ENCODE measurements at regions not wholly inside any gene's neighbourhood (a gene's known extent, or its start where the extent isn't known, plus 50 kb on each side); places are given as distances from the start of the nearest gene placed in this dataset.

- no peak overlapping the region for H3K9ac ChIP-seq
- no peak overlapping the region for H3K4me2 ChIP-seq
- no peaks in the 10 kb centered on the region for H3K79me2 ChIP-seq (ENCODE audit: insufficient read depth, low read depth)
- no peak overlapping the region for H2AFZ ChIP-seq (ENCODE audit: low read depth)
- H3K27me3 ChIP-seq (ENCODE audit: insufficient read depth, low read depth) = no peaks in the 10 kb centered on the region
- no peak overlapping the region for H3K27ac ChIP-seq
- H3K36me3 ChIP-seq (ENCODE audit: insufficient read depth) = no peaks in the 10 kb centered on the region
- H4K20me1 ChIP-seq (ENCODE audit: insufficient read depth) = no peaks in the 10 kb centered on the region
- no peak overlapping the region for H3K4me3 ChIP-seq (IDR thresholded peaks at IDR 0.05; ENCODE audit: insufficient read depth, low read depth, low read length)
- peaks cover 21% of the 10 kb centered on the region for H3K4me1 ChIP-seq (ENCODE audit: low read depth, poor library complexity, severe bottlenecking)
- TF ChIP-seq, protein P1, sequence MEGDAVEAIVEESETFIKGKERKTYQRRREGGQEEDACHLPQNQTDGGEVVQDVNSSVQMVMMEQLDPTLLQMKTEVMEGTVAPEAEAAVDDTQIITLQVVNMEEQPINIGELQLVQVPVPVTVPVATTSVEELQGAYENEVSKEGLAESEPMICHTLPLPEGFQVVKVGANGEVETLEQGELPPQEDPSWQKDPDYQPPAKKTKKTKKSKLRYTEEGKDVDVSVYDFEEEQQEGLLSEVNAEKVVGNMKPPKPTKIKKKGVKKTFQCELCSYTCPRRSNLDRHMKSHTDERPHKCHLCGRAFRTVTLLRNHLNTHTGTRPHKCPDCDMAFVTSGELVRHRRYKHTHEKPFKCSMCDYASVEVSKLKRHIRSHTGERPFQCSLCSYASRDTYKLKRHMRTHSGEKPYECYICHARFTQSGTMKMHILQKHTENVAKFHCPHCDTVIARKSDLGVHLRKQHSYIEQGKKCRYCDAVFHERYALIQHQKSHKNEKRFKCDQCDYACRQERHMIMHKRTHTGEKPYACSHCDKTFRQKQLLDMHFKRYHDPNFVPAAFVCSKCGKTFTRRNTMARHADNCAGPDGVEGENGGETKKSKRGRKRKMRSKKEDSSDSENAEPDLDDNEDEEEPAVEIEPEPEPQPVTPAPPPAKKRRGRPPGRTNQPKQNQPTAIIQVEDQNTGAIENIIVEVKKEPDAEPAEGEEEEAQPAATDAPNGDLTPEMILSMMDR (conservative IDR thresholded peaks at IDR 0.05; ENCODE audit: low read depth, low read length) = no peak
Observed at GRCh38 chr4:180808862-180809261, 1434.3 kb upstream of the TENM3 start.

DNA sequence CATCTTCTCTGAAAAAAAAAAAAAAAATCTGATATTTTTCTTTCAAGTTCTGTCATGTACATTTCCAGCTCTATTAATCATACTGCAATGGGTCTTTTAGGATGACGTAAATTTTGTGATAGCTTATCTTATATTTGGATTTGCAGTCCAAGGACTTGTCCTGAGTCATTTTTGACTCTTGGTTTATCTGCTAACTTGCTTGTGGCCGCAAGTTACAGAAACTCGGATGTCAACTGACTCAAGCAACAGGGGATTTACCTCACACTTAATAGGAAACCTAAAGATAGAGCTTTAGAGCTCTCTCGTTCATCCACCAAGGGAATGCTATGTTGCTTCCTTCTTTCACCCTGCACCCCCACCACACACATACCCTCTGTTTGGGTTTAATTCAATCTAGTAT, 1433.8 kb upstream of the TENM3 start:
- no peak overlapping the region for H2AFZ ChIP-seq (ENCODE audit: low read depth)
- no peaks in the 10 kb centered on the region for H3K79me2 ChIP-seq (ENCODE audit: insufficient read depth, low read depth)
- H3K27me3 ChIP-seq (ENCODE audit: insufficient read depth, low read depth) = no peaks in the 10 kb centered on the region
- no peaks in the 10 kb centered on the region for H4K20me1 ChIP-seq (ENCODE audit: insufficient read depth)
- H3K36me3 ChIP-seq (ENCODE audit: insufficient read depth) = no peaks in the 10 kb centered on the region
- TF ChIP-seq, protein P1 (conservative IDR thresholded peaks at IDR 0.05; ENCODE audit: low read depth, low read length) = no peak
- H3K9ac ChIP-seq = no peak overlapping the region
- no peak overlapping the region for H3K4me2 ChIP-seq
- no peak overlapping the region for H3K4me3 ChIP-seq (IDR thresholded peaks at IDR 0.05; ENCODE audit: insufficient read depth, low read depth, low read length)
- peaks cover 21% of the 10 kb centered on the region for H3K4me1 ChIP-seq (ENCODE audit: low read depth, poor library complexity, severe bottlenecking)
- H3K27ac ChIP-seq = no peak overlapping the region

DNA sequence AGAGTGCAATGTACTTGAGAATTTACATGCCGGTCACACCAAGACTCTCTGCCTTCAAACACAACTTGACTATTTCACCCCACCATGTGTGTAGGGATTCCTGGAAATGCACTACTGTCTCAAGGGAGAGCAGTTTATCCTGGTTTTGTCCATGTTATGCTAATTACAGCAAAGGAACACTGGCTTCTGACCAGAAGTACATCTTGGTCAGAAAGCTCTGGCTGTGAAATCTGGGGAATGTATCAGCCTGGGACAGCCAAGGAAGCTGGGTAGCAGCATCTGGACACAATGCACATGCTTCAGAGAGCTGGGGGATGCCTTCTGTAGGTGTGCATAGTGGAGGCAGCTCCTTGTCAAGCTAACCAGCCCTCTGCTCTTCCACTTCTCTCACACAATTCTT, 1432.6 kb upstream of the TENM3 start:
- TF ChIP-seq, protein P1 (conservative IDR thresholded peaks at IDR 0.05; ENCODE audit: low read depth, low read length) = no peak

GRCh38 chr4:180811556-180811955, 1431.6 kb upstream of the TENM3 start:
- Histone ChIP-seq H3K36me3 (ENCODE audit: insufficient read depth) (no peaks in the 10 kb centered on the region), H3K27me3 (ENCODE audit: insufficient read depth, low read depth) (no peaks in the 10 kb centered on the region), H3K79me2 (ENCODE audit: insufficient read depth, low read depth) (no peaks in the 10 kb centered on the region), H3K4me1 (ENCODE audit: low read depth, poor library complexity, severe bottlenecking) (peaks cover 14% of the 10 kb centered on the region), H3K4me3 (IDR thresholded peaks at IDR 0.05; ENCODE audit: insufficient read depth, low read depth, low read length) (no peak overlapping the region), H3K4me2 (no peak overlapping the region), H2AFZ (ENCODE audit: low read depth) (no peak overlapping the region), H3K9ac (no peak overlapping the region), H3K27ac (no peak overlapping the region), H4K20me1 (ENCODE audit: insufficient read depth) (no peaks in the 10 kb centered on the region)
- TF ChIP-seq, protein P1 (conservative IDR thresholded peaks at IDR 0.05; ENCODE audit: low read depth, low read length) = no peak

More for the DNA sequence above, 1432.6 kb upstream of the TENM3 start:
- no peak overlapping the region for H2AFZ ChIP-seq (ENCODE audit: low read depth)
- H3K9ac ChIP-seq = no peak overlapping the region
- no peak overlapping the region for H3K4me2 ChIP-seq
- H3K27ac ChIP-seq = no peak overlapping the region
- no peaks in the 10 kb centered on the region for H3K27me3 ChIP-seq (ENCODE audit: insufficient read depth, low read depth)
- no peaks in the 10 kb centered on the region for H4K20me1 ChIP-seq (ENCODE audit: insufficient read depth)
- H3K36me3 ChIP-seq (ENCODE audit: insufficient read depth) = no peaks in the 10 kb centered on the region
- peaks cover 15% of the 10 kb centered on the region for H3K4me1 ChIP-seq (ENCODE audit: low read depth, poor library complexity, severe bottlenecking)
- H3K79me2 ChIP-seq (ENCODE audit: insufficient read depth, low read depth) = no peaks in the 10 kb centered on the region
- H3K4me3 ChIP-seq (IDR thresholded peaks at IDR 0.05; ENCODE audit: insufficient read depth, low read depth, low read length) = no peak overlapping the region

All from KMS-11 (cell line).